Stimulated activated naive CD8-positive, alpha-beta T cell treated with anti-CD3 and anti-CD28 coated beads, Interleukin-15, Interleukin-2, amounts not matched to agents 100 U/mL and 50 U/mL, for 24 hours (primary cell): ENCODE measurements at regions not wholly inside any gene's neighbourhood (a gene's known extent, or its start where the extent isn't known, plus 50 kb on each side); places are given as distances from the start of the nearest gene placed in this dataset.

Source experiments
- ATAC-seq: fragments of 150-1000 bp; cut with Tn5 transposase; one replicate; pipeline ENCODE4 v1.10.0; 2021
- DNase-seq: peaks from one replicate; pipeline ENCODE4 v3.0.0; 2021

GRCh38 chr7:9983048-9983447 lies 990.6 kb upstream of the PHF14 start:
- ATAC-seq: no peak
- no peak for DNase-seq

GRCh38 chr7:10015687-10016086 lies 958.0 kb upstream of the PHF14 start:
- DNase-seq (no peak), ATAC-seq (no peak)

GRCh38 chr7:10022480-10022879 lies 951.2 kb upstream of the PHF14 start:
- ATAC-seq (no peak), DNase-seq (no peak)

- no peak for ATAC-seq
- no peak for DNase-seq
Observed at GRCh38 chr7:10022957-10023356, 950.7 kb upstream of the PHF14 start.

- ATAC-seq (no peak), DNase-seq (no peak)
Observed at GRCh38 chr7:10034843-10035556, 938.7 kb upstream of the PHF14 start.

GRCh38 chr7:10036693-10037092 lies 937.0 kb upstream of the PHF14 start:
- no peak for ATAC-seq
- DNase-seq: no peak

GRCh38 chr7:10038351-10038750 lies 935.3 kb upstream of the PHF14 start:
- no peak for ATAC-seq
- DNase-seq: no peak

GRCh38 chr7:10040674-10041073 lies 933.0 kb upstream of the PHF14 start:
- ATAC-seq (no peak), DNase-seq (no peak)

- ATAC-seq (no peak), DNase-seq (no peak)
Observed at GRCh38 chr7:10070899-10071298, 902.8 kb upstream of the PHF14 start.

- DNase-seq (no peak), ATAC-seq (no peak)
Observed at GRCh38 chr7:10075866-10076265, 897.8 kb upstream of the PHF14 start.

- ATAC-seq: no peak
- no peak for DNase-seq
Observed at GRCh38 chr7:10076660-10077300, 896.9 kb upstream of the PHF14 start.

- ATAC-seq: no peak
- DNase-seq: no peak
Observed at GRCh38 chr7:10079572-10079971, 894.1 kb upstream of the PHF14 start.

GRCh38 chr7:10082896-10083295 lies 890.8 kb upstream of the PHF14 start:
- ATAC-seq (no peak), DNase-seq (no peak)

GRCh38 chr7:10083766-10084165 lies 889.9 kb upstream of the PHF14 start:
- DNase-seq: no peak
- no peak for ATAC-seq

GRCh38 chr7:10085231-10085630 lies 888.4 kb upstream of the PHF14 start:
- ATAC-seq (no peak), DNase-seq (no peak)

GRCh38 chr7:10100572-10100971 lies 873.1 kb upstream of the PHF14 start:
- DNase-seq: no peak
- ATAC-seq: no peak

GRCh38 chr7:10101351-10101750 lies 872.3 kb upstream of the PHF14 start:
- DNase-seq (no peak), ATAC-seq (no peak)

GRCh38 chr7:10104292-10104691 lies 869.4 kb upstream of the PHF14 start:
- no peak for DNase-seq
- no peak for ATAC-seq

GRCh38 chr7:10106609-10107008 lies 867.1 kb upstream of the PHF14 start:
- ATAC-seq (no peak), DNase-seq (no peak)

GRCh38 chr7:10116511-10116910 lies 857.2 kb upstream of the PHF14 start:
- ATAC-seq (no peak), DNase-seq (no peak)

GRCh38 chr7:10117815-10118214 lies 855.9 kb upstream of the PHF14 start:
- ATAC-seq (no peak), DNase-seq (no peak)

- no peak for ATAC-seq
Observed at GRCh38 chr7:10120936-10121335, 852.7 kb upstream of the PHF14 start.

GRCh38 chr7:10121631-10122030 lies 852.0 kb upstream of the PHF14 start:
- DNase-seq (no peak), ATAC-seq (no peak)

More at GRCh38 chr7:10120936-10121335, 852.7 kb upstream of the PHF14 start:
- no peak for DNase-seq

GRCh38 chr7:10122551-10123100 lies 851.0 kb upstream of the PHF14 start:
- ATAC-seq: no peak
- no peak for DNase-seq
